DMS53 treated with DMSO at 0.1 percent for 48 hours (cell line): ENCODE measurements at regions not wholly inside any gene's neighbourhood (a gene's known extent, or its start where the extent isn't known, plus 50 kb on each side); places are given as distances from the start of the nearest gene placed in this dataset.

ENCODE experiments used
- DNase-seq: peaks from one replicate; lab custom pipeline; 2025; ENCODE audit not compliant: unreplicated experiment; lab: John Stamatoyannopoulos, UW

DNA sequence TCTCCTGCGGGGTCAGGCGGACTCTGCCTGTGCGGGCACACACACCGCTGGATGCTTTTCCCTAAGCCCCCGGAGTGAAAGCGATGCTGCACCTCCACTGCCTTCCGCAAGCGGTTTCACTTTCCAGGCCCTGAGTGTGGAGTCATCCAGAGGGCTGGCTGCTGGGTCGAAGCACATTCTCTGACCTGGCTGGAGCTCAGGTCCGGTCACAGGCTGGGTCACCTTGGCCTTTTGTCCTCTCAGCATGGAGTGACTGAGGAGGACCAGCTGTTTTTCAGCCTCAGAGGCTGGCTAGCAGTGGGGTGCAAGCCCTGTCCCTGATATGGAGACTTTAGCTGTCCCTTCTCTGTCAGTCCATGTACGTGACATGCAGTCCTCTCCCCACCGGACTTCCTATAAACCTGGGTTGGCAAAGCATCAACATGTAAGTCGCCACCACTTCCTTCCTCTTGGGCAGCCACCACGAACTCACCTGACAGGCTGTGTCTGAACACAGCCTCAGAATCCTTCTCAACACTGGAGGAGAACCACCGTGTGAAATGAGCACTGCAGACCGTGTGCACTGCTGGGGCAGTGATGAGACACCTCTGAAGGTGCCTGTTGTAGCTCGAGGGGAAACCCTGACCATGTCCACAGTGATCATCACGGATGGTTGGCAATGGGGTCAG, 51.3 kb downstream of the GADD45G start:
- DNase-seq = no peak

DNA sequence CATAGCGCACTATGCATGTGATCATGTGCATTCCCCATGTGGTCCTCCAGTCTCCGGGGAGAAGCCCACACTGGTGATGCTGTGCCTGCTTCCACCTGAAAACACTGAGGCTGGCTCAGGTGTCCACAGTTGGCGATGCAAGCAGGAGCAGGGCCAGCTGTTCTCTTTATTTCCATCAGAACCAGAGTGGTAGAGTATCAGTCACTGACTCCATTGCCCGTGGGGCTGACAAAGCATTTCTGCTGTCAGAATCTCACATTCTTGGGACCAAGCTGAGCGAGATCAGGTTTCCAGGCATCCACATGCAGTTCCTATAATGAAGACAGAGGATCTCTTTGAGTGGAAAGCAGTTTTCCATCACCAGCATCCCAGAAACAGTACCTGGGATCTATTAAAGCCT, 52.5 kb downstream of the GADD45G start:
- no peak for DNase-seq

DNA sequence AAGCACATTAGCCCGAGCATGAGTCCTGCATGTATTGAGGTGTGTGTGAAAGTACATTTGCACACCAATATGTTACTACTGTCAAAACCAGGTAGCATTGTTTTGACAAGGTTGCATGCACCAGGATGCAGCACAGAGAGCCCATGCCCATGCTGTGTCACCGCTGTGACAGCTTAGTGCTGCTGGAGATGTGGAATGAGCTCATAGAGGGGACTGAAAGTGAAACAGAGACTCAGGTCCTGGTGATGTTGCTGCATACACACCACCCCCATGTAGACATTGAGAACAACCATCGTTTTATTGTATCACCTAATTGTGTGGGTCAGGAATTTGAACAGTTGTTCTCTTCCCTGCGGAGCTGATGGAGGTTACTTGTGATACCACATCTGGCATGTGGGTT, 53.0 kb downstream of the GADD45G start:
- DNase-seq = no peak

GRCh38 chr9:89658401-89658800, 53.6 kb downstream of the GADD45G start:
- no peak for DNase-seq

- no peak for DNase-seq
These were observed 54.1 kb downstream of the GADD45G start for GRCh38 chr9:89658931-89659330.

DNA sequence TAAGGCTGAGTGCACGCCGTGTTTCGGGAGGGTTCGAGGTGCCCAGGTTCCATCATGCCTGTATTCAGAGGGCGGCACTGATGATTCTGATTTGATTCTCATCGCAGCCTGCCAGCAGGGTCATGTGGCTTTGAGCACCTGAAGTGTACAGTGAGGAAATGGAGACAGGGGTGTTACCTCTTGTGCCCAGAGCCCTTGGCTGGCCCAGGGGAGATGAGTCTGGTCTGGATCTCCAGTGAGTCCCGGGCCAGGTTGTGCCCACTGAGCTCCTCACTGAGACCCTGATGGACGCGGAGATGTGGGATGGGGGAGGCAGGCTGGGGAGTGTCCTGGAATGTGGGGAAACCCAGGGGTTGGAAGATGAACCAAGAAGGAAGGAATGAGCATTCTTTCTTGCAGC, 54.7 kb downstream of the GADD45G start:
- DNase-seq = no peak

GRCh38 chr9:89659891-89660685, 55.3 kb downstream of the GADD45G start:
- no peak for DNase-seq

- DNase-seq = no peak
These were observed 56.7 kb downstream of the GADD45G start for GRCh38 chr9:89661391-89661949.

DNA sequence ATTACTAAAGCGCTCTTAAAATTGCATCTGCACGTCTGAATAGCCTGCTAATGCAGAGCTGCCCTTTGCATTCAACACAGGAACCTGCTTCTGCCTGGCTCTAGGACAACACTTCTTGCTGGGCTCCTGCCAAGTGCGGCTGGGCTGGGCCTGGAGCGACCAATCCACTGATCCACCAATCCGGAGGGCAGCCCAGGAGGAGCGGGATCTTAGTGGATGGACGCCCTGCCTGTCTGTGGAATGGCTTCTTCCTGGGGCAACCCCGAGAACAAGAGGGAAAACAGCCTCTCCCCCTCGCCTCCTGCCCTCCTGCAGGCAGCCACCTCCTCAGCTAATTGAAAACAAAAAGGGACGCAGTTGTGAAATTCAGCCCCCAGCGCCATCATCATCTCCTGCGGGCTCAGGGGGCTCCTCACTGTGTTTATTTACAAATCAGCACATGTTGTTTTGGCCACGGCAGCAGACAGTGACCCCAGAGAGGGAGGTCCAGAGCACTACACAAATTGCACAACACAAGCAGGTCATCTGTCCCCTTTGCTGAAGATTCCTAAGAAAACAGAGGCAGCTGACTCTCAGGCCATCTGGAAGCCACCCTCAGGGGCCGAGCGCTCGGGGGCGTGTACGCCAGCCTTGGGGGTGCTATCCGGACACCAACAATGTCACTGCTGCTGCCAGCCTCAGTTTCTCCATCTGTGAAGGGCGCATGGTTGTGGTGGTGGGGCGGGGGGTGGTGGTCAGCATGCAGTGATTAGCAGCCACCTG, 57.3 kb downstream of the GADD45G start:
- DNase-seq = peak; percentile 94

GRCh38 chr9:89662718-89663613, 58.2 kb downstream of the GADD45G start:
- peak; percentile 28 for DNase-seq

- DNase-seq = no peak
These were observed 58.8 kb downstream of the GADD45G start for GRCh38 chr9:89663614-89663970.

DNA sequence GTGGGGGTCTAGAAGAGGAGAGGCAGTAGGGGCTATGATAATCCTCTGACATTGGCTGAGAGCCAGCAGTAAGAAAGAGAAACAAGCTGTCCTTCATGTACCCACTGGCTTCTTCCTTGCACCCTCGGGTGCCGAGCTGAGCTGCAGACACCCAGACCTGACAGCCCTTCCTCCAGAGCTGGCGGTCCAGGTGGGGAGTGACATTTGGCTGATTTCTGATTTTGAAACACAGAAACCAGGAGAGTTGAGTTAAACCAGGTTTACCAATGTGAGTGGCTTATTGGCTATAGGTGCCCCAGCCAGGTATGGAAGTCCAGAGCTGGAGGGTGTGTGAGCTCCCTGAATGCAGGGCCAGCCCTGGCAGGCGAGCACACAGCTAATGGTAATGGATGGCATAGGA, 59.2 kb downstream of the GADD45G start:
- no peak for DNase-seq

DNA sequence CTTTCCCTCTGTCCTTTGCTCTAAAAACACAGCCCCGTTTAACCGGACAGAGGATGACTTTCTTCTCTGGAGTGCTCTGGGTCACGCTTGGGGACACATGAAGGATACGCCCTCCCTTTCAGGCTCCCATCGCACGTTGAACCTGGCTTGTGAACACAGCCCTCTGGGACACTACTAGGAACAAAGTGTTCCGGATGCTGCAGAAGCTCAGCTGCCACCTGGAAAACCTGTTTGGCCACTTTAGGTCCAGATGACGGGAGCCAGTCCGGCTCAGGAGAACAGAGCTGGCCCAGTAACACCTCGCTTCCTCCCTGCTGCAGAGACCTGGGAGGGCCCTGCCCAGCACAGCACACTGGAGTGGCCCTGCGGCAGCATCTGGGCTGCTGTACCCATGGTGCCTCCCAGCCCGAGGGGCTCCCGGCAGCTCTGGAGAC, 60.1 kb downstream of the GADD45G start:
- peak; percentile 97 for DNase-seq

GRCh38 chr9:89666364-89666763, 61.6 kb downstream of the GADD45G start:
- no peak for DNase-seq

DNA sequence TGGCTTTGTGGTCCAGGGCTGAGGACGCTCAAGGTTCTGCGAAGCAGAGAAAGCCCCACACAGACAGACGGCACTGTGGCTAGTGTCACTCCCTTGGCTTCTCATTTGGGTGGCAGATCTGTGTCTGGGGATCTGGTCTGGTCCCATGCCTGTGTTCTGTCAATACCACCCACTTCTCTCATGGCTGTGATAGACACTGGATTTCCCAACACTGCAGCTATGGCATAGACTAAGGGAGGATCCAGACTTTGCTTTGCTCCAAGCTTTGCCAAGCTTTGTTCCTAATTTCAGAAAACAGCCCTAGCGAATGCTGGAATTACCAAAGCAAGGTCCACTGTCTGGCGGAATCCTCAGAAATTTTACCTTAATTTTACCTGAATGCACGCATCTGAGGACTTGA, 62.1 kb downstream of the GADD45G start:
- no peak for DNase-seq

GRCh38 chr9:89667726-89668125, 62.9 kb downstream of the GADD45G start:
- DNase-seq = peak; percentile 87

DNA sequence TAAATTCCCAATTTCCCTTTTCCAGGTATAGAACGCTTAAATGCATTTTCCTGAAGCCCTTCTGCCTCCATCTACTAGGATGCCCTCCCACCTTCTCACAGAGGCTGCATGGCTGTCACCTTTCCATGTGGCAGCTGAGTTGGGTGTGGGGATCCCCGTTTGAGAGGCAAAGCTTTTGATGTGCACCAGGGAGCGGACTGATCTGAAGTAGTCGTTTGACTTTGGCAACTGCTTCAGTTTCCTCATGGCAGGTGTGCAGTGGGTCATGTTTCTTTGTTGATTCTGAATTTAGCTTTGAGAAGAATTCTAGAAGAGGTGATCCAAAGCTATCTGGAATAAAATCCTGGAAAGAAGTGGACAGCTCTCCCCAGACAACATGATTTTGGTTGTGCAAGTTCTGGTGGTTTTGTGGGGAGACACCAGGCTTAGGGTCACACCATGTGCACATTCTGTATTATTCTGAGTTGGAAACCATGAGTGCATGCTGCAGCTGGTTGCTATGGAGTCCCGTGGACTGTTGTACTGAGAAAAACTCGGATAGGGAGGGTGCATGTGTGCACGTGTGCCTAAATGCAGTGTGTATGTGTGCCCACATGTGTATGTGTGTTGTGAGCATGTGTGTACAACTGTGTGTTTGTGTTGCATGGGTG, 63.5 kb downstream of the GADD45G start:
- DNase-seq = peak; percentile 62

DNA sequence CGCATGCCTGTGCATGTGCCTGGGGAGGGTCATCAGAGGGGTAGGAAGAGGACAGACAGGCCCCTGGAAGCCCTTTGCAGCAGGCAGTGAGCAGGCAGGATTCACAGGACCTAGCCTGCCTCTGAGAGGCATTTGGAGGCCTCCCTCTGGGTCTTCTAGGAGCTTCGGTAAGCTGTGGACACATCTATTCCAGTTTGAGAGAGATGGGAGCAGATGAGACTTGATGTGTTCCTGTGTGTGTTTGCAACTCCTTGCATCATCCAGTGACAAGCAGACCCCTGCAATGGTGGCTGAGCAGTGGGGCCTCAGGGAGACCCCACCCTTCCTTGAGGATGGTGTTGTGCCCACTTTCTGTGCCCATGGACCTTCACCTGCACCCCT, 64.0 kb downstream of the GADD45G start:
- no peak for DNase-seq

DNA sequence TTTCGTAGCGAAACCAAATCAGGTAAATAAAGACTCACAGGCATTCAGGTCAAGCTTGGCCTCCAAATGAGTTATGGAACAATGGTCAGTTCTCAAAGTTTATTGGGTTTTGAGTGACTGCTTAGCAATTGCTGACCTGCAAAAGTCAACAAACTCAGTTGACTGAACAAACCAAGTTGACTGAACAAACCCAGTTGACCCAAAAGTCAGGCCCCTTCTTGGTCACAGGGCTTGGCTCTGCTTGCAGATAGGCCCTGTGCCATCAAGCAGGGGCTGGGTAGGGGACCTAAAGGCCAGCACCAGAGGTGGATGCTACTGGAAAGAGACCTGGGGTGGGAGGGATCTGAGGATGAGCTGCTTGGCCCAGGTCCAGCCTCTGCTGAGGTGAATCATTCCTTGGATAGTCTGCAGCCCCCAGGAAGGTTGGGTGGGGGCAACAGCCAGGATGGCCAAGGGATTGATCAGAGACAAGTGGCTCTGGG, 64.6 kb downstream of the GADD45G start:
- no peak for DNase-seq

- DNase-seq = no peak
These were observed 65.3 kb downstream of the GADD45G start for GRCh38 chr9:89670114-89670513.
